Fibroblast of upper back skin (primary cell): ENCODE measurements at regions not wholly inside any gene's neighbourhood (a gene's known extent, or its start where the extent isn't known, plus 50 kb on each side); places are given as distances from the start of the nearest gene placed in this dataset.
"Not testable (repeated sequence)": the region's sequence is repeated elsewhere in the genome, so short reads cannot be mapped to it uniquely, and the experiment has no call there.

ENCODE experiments used
- DNase-seq: peaks from one replicate; pipeline ENCODE4 v3.0.0-alpha.2; 2013

GRCh38 chr4:14336656-14337055, 665.6 kb upstream of the CPEB2 start:
- DNase-seq: no peak

GRCh38 chr4:14337892-14338584, 664.2 kb upstream of the CPEB2 start:
- peak; percentile 14 for DNase-seq

- no peak for DNase-seq
These were observed 663.6 kb upstream of the CPEB2 start for GRCh38 chr4:14338585-14339265.

- no peak for DNase-seq
These were observed 662.6 kb upstream of the CPEB2 start for GRCh38 chr4:14339715-14340114.

- DNase-seq: no peak
These were observed 662.0 kb upstream of the CPEB2 start for GRCh38 chr4:14340321-14340720.

- no peak for DNase-seq
These were observed 658.3 kb upstream of the CPEB2 start for GRCh38 chr4:14343961-14344360.

GRCh38 chr4:14345356-14345775, 656.9 kb upstream of the CPEB2 start:
- peak; percentile 23 for DNase-seq

GRCh38 chr4:14347526-14347925, 654.8 kb upstream of the CPEB2 start:
- DNase-seq: no peak

GRCh38 chr4:14348506-14348905, 653.8 kb upstream of the CPEB2 start:
- DNase-seq: peak; percentile 17

GRCh38 chr4:14358544-14359160, 643.6 kb upstream of the CPEB2 start:
- DNase-seq: not testable (repeated sequence)

GRCh38 chr4:14359991-14360390, 642.3 kb upstream of the CPEB2 start:
- no peak for DNase-seq

GRCh38 chr4:14361084-14361483, 641.2 kb upstream of the CPEB2 start:
- no peak for DNase-seq

GRCh38 chr4:14362385-14362784, 639.9 kb upstream of the CPEB2 start:
- DNase-seq: no peak

- no peak for DNase-seq
These were observed 637.2 kb upstream of the CPEB2 start for GRCh38 chr4:14364953-14365536.

- DNase-seq: no peak
These were observed 633.9 kb upstream of the CPEB2 start for GRCh38 chr4:14368391-14368790.

GRCh38 chr4:14371131-14371530, 631.1 kb upstream of the CPEB2 start:
- DNase-seq: no peak

- peak; percentile 13 for DNase-seq
These were observed 626.5 kb upstream of the CPEB2 start for GRCh38 chr4:14375816-14376215.

GRCh38 chr4:14379183-14379582, 623.1 kb upstream of the CPEB2 start:
- no peak for DNase-seq

GRCh38 chr4:14383652-14384051, 618.6 kb upstream of the CPEB2 start:
- DNase-seq: no peak

- DNase-seq: no peak
These were observed 617.5 kb upstream of the CPEB2 start for GRCh38 chr4:14384824-14385223.

GRCh38 chr4:14386196-14386595, 616.1 kb upstream of the CPEB2 start:
- no peak for DNase-seq

GRCh38 chr4:14387647-14388046, 614.6 kb upstream of the CPEB2 start:
- no peak for DNase-seq

GRCh38 chr4:14392378-14392777, 609.9 kb upstream of the CPEB2 start:
- no peak for DNase-seq

- DNase-seq: no peak
These were observed 606.1 kb upstream of the CPEB2 start for GRCh38 chr4:14396183-14396582.
